CD14-positive monocyte (primary cell): ENCODE measurements at regions not wholly inside any gene's neighbourhood (a gene's known extent, or its start where the extent isn't known, plus 50 kb on each side); places are given as distances from the start of the nearest gene placed in this dataset.
A peak's percentile ranks its signal among the peaks of the same experiment; 100 is the strongest.

Experiments used
- DNase-seq, 3 donors: peaks; one replicate each; pipeline ENCODE4 v3.0.0-alpha.2; 2011 to 2022
- H2AFZ ChIP-seq: 2 replicates; pipeline ENCODE4 v1.6.0; 2012; ENCODE audit warnings: mild to moderate bottlenecking, low read depth, low read length, inconsistent platforms; ENCODE audit not compliant: insufficient read depth, poor library complexity, severe bottlenecking
- H3K27ac ChIP-seq, 2 donors: 1 replicate in 1 of 2; 2 replicates in 1 of 2; pipeline ENCODE4 v1.5.1; 2012 to 2013; ENCODE audit warnings: low read length in 2 of 2, control low read depth in 1 of 2, inconsistent platforms in 1 of 2, low read depth in 1 of 2, mild to moderate bottlenecking in 1 of 2
- H3K27me3 ChIP-seq, 2 donors: one replicate each; pipeline versions ENCODE4 v1.6.0 to v1.6.1; 2011 to 2013; ENCODE audit warnings: low read length in 2 of 2; ENCODE audit not compliant: control insufficient read depth in 2 of 2, insufficient read depth in 2 of 2
- H3K36me3 ChIP-seq, 2 donors: replicated peaks in 1 of 2; 1 replicate in 1 of 2; 2 replicates in 1 of 2; pipeline versions ENCODE4 v1.5.1 to v1.6.1; 2012 to 2013; ENCODE audit warnings: low read length in 2 of 2, control low read depth in 1 of 2, inconsistent platforms in 1 of 2, mild to moderate bottlenecking in 1 of 2; ENCODE audit not compliant: insufficient read depth in 2 of 2, control insufficient read depth in 1 of 2
- H3K4me1 ChIP-seq, 2 donors: 1 replicate in 1 of 2; 2 replicates in 1 of 2; pipeline versions ENCODE4 v1.5.1 to v1.6.1; 2012 to 2013; ENCODE audit warnings: low read length in 2 of 2, control low read depth in 1 of 2, inconsistent platforms in 1 of 2, mild to moderate bottlenecking in 1 of 2, moderate library complexity in 1 of 2; ENCODE audit not compliant: insufficient read depth in 2 of 2, control insufficient read depth in 1 of 2
- H3K4me2 ChIP-seq: replicated peaks from 2 replicates; pipeline ENCODE3; 2012; ENCODE audit warnings: low read length, moderate library complexity, mild to moderate bottlenecking; ENCODE audit not compliant: poor library complexity, severe bottlenecking; ENCODE audit errors: extremely low read depth
- H3K4me3 ChIP-seq, 3 experiments: fragments of 200-600 bp in 1 of 3; sonication (generic) in 1 of 3; replicated peaks in 1 of 3; 1 replicate in 2 of 3; 2 replicates in 1 of 3; pipeline ENCODE4 v1.5.1; 2011 to 2013; ENCODE audit warnings: low read length in 3 of 3, mild to moderate bottlenecking in 3 of 3, control low read depth in 2 of 3, low read depth in 2 of 3, inconsistent platforms in 1 of 3, moderate library complexity in 1 of 3
- H3K79me2 ChIP-seq: 2 replicates; pipeline ENCODE4 v1.6.0; 2012; ENCODE audit warnings: mild to moderate bottlenecking, control low read depth, inconsistent platforms, low read length, moderate library complexity; ENCODE audit not compliant: insufficient read depth
- H3K9ac ChIP-seq: 2 replicates; pipeline ENCODE4 v1.6.0; 2017; ENCODE audit warnings: low read length, mild to moderate bottlenecking; ENCODE audit not compliant: insufficient read depth, poor library complexity, severe bottlenecking
- H3K9me3 ChIP-seq, 2 donors: replicated peaks in 1 of 2; 1 replicate in 1 of 2; 2 replicates in 1 of 2; pipeline versions ENCODE4 v1.5.1 to v1.6.1; 2012 to 2013; ENCODE audit warnings: low read length in 2 of 2, control low read depth in 1 of 2; ENCODE audit not compliant: control insufficient read depth in 1 of 2, insufficient read depth in 1 of 2
- H4K20me1 ChIP-seq: 2 replicates; pipeline ENCODE4 v1.6.0; 2012; ENCODE audit warnings: mild to moderate bottlenecking, low read length, control low read depth, moderate library complexity; ENCODE audit not compliant: insufficient read depth
- H3K27ac Mint-ChIP-seq, 7 donors: one replicate each; pipeline ENCODE4 v1.8.0; 2020; ENCODE audit warnings: mild to moderate bottlenecking in 7 of 7, mixed read lengths in 7 of 7, moderate library complexity in 6 of 7, inconsistent platforms in 2 of 7
- H3K27me3 Mint-ChIP-seq, 3 donors: one replicate each; pipeline ENCODE4 v1.8.0; 2021 to 2022; ENCODE audit warnings: low read depth in 3 of 3, mild to moderate bottlenecking in 3 of 3, mixed read lengths in 3 of 3, moderate library complexity in 3 of 3, inconsistent platforms in 1 of 3
- H3K36me3 Mint-ChIP-seq, 2 donors: one replicate each; pipeline ENCODE4 v1.8.0; 2020; ENCODE audit warnings: mixed read lengths in 2 of 2, inconsistent platforms in 1 of 2, mild to moderate bottlenecking in 1 of 2
- H3K4me1 Mint-ChIP-seq: one replicate; pipeline ENCODE4 v1.8.0; 2020; ENCODE audit warnings: mild to moderate bottlenecking, mixed read lengths
- H3K4me3 Mint-ChIP-seq, 2 donors: one replicate each; pipeline ENCODE4 v1.8.0; 2020; ENCODE audit warnings: mild to moderate bottlenecking in 2 of 2, mixed read lengths in 2 of 2, moderate library complexity in 1 of 2
- H3K9me3 Mint-ChIP-seq, 7 donors: one replicate each; pipeline ENCODE4 v1.8.0; 2020 to 2022; ENCODE audit warnings: mixed read lengths in 7 of 7, mild to moderate bottlenecking in 6 of 7, moderate library complexity in 6 of 7, inconsistent platforms in 2 of 7
- CTCF ChIP-seq: fragments of 200-600 bp; IDR thresholded peaks from one replicate; pipeline ENCODE4 v1.8.0; 2022; ENCODE audit warnings: antibody characterized with exemption, mild to moderate bottlenecking
- WGBS: methylation state at CpG from one replicate; pipeline ENCODE4 v1.1.5; 2013; ENCODE audit warnings: missing lambda C conversion rate; ENCODE audit not compliant: insufficient coverage; 5-methylcytosine and 5-hydroxymethylcytosine counted together
- intact Hi-C, 2 donors: fragments of 100-400 bp; cut with micrococcal nuclease; formaldehyde crosslinking; loops; one replicate each; pipeline versions ENCODE4 v1.15.0 to v1.15.1; 2023

- peaks cover 2 to 5% (median 4%) of the 10 kb centered on the region in 3 donors for H3K27me3 Mint-ChIP-seq
- no peak overlapping the region for H3K27ac Mint-ChIP-seq
- Histone ChIP-seq H3K27me3 (no peaks in the 10 kb centered on the region), H3K36me3 (no peaks in the 10 kb centered on the region), H3K27ac (no peak overlapping the region), H3K9ac (no peak overlapping the region), H3K79me2 (no peaks in the 10 kb centered on the region), H3K4me3 (no peak overlapping the region), H3K4me1 (no peaks in the 10 kb centered on the region), H4K20me1 (no peaks in the 10 kb centered on the region), H3K4me2 (no peak overlapping the region), H3K9me3 (peaks cover 55 to 66% of the 10 kb centered on the region in 2 donors), H2AFZ (no peak overlapping the region)
- WGBS: 74% methylated on average over 3 of the region's 8 CpGs
- peaks cover 0 to 3% of the 10 kb centered on the region in 2 donors for H3K36me3 Mint-ChIP-seq
- no peak for TF ChIP-seq CTCF
- peak overlapping the region in 1 of 2 donors; percentile 31 for H3K4me3 Mint-ChIP-seq
- no peak for DNase-seq
- peaks cover 28 to 70% (median 51%) of the 10 kb centered on the region in 7 donors for H3K9me3 Mint-ChIP-seq
- intact Hi-C loops: no loop called here
- H3K4me1 Mint-ChIP-seq: no peaks in the 10 kb centered on the region
Measured at GRCh38 chr19:22528956-22529355, 105.2 kb upstream of the ZNF492 start.

- DNase-seq: no peak
- H3K9me3 Mint-ChIP-seq: peaks cover 25 to 75% (median 56%) of the 10 kb centered on the region in 7 donors
- no peak for TF ChIP-seq CTCF
Measured at GRCh38 chr19:22527554-22527953, 105.4 kb upstream of the ZNF98 start.

More at GRCh38 chr19:22527554-22527953, 105.4 kb upstream of the ZNF98 start:
- Histone ChIP-seq H3K27ac (no peak overlapping the region), H2AFZ (no peak overlapping the region), H3K36me3 (no peaks in the 10 kb centered on the region), H3K9me3 (peaks cover 60 to 74% of the 10 kb centered on the region in 2 donors), H3K4me2 (no peak overlapping the region), H3K9ac (no peak overlapping the region), H4K20me1 (no peaks in the 10 kb centered on the region), H3K4me3 (no peak overlapping the region), H3K4me1 (no peaks in the 10 kb centered on the region), H3K79me2 (no peaks in the 10 kb centered on the region), H3K27me3 (no peaks in the 10 kb centered on the region)
- H3K36me3 Mint-ChIP-seq: peaks cover 0 to 3% of the 10 kb centered on the region in 2 donors
- no peak overlapping the region for H3K4me3 Mint-ChIP-seq
- intact Hi-C loops: no loop called here
- no peaks in the 10 kb centered on the region for H3K4me1 Mint-ChIP-seq
- H3K27ac Mint-ChIP-seq: no peak overlapping the region
- WGBS: 74% methylated on average over 3 of the region's 12 CpGs
- peaks cover 0 to 3% (median 2%) of the 10 kb centered on the region in 3 donors for H3K27me3 Mint-ChIP-seq
